Hematopoietic multipotent progenitor cell treated with erythropoietin and hydrocortisone succinate and interleukin-3 and kit ligand, for 4 days (in vitro differentiated cells): ENCODE measurements at regions not wholly inside any gene's neighbourhood (a gene's known extent, or its start where the extent isn't known, plus 50 kb on each side); places are given as distances from the start of the nearest gene placed in this dataset.
"Not testable (repeated sequence)": the region's sequence is repeated elsewhere in the genome, so short reads cannot be mapped to it uniquely, and the experiment has no call there.

Experiments
- DNase-seq: peaks from one replicate; pipeline ENCODE4 v3.0.0-alpha.2; 2015

GRCh38 chr13:91236182-91236581 lies 111.3 kb upstream of the MIR17HG start:
- DNase-seq, result no peak

GRCh38 chr13:91236921-91237320 lies 110.6 kb upstream of the MIR17HG start:
- no peak for DNase-seq

- DNase-seq, result no peak
These were observed 109.5 kb upstream of the MIR17HG start for GRCh38 chr13:91238036-91238435.

GRCh38 chr13:91240341-91240740 lies 107.1 kb upstream of the MIR17HG start:
- DNase-seq, result no peak

GRCh38 chr13:91241221-91241933 lies 106.1 kb upstream of the MIR17HG start:
- DNase-seq, result no peak

GRCh38 chr13:91242652-91243051 lies 104.8 kb upstream of the MIR17HG start:
- DNase-seq, result no peak

- DNase-seq, result peak; percentile 93
These were observed 102.2 kb upstream of the MIR17HG start for GRCh38 chr13:91245288-91245687.

GRCh38 chr13:91247768-91248167 lies 99.7 kb upstream of the MIR17HG start:
- DNase-seq, result peak; percentile 69

GRCh38 chr13:91248249-91248648 lies 99.2 kb upstream of the MIR17HG start:
- DNase-seq, result peak; percentile 17

GRCh38 chr13:91249370-91249769 lies 98.1 kb upstream of the MIR17HG start:
- DNase-seq, result no peak

- DNase-seq, result peak; percentile 30
These were observed 97.6 kb upstream of the MIR17HG start for GRCh38 chr13:91249861-91250260.

- not testable (repeated sequence) for DNase-seq
These were observed 95.9 kb upstream of the MIR17HG start for GRCh38 chr13:91251573-91251972.

GRCh38 chr13:91264484-91264883 lies 83.0 kb upstream of the MIR17HG start:
- no peak for DNase-seq

- no peak for DNase-seq
These were observed 78.2 kb upstream of the MIR17HG start for GRCh38 chr13:91269237-91269636.

GRCh38 chr13:91270031-91270430 lies 77.5 kb upstream of the MIR17HG start:
- peak; percentile 57 for DNase-seq

GRCh38 chr13:91272235-91272777 lies 75.2 kb upstream of the MIR17HG start:
- no peak for DNase-seq

- no peak for DNase-seq
These were observed 73.8 kb upstream of the MIR17HG start for GRCh38 chr13:91273675-91274074.

- DNase-seq, result no peak
These were observed 70.3 kb upstream of the MIR17HG start for GRCh38 chr13:91277013-91277676.

- DNase-seq, result no peak
These were observed 69.2 kb upstream of the MIR17HG start for GRCh38 chr13:91278291-91278690.

GRCh38 chr13:91278888-91279287 lies 68.6 kb upstream of the MIR17HG start:
- DNase-seq, result peak; percentile 92

GRCh38 chr13:91280801-91281200 lies 66.7 kb upstream of the MIR17HG start:
- peak; percentile 74 for DNase-seq

GRCh38 chr13:91284335-91284734 lies 63.2 kb upstream of the MIR17HG start:
- DNase-seq, result no peak

- no peak for DNase-seq
These were observed 61.2 kb upstream of the MIR17HG start for GRCh38 chr13:91286317-91286716.

GRCh38 chr13:91291078-91291477 lies 56.4 kb upstream of the MIR17HG start:
- no peak for DNase-seq
